ENCODE measurements at regions not wholly inside any gene's neighbourhood (a gene's known extent, or its start where the extent isn't known, plus 50 kb on each side); places are given as distances from the start of the nearest gene placed in this dataset.
"Not testable (repeated sequence)": the region's sequence is repeated elsewhere in the genome, so short reads cannot be mapped to it uniquely, and the experiment has no call there.

DNA sequence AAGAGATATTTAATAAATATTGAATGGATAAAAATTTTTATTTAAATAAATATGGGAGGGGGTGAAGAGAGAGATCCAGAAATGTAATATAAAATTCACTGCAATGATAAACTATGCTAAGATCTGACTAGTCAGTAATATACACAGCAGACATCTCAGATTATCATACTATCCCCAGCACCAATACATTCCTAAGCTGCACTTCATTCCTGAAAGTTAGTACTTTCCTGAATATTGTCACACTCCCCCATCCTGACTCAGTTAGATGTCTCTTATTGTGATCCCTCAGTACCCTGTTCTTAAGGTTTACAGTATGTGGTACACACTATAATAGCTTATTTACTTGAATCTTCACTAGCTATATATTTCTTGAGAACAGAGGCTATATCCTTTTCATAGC, 88.3 kb upstream of the KCNQ5 start:
- no peak for DNase-seq (ENCODE audit: low read depth, low spot score)

- DNase-seq (ENCODE audit: low read depth, low spot score), result no peak
These were observed 87.6 kb upstream of the KCNQ5 start for GRCh38 chr6:72534236-72534635.

DNA sequence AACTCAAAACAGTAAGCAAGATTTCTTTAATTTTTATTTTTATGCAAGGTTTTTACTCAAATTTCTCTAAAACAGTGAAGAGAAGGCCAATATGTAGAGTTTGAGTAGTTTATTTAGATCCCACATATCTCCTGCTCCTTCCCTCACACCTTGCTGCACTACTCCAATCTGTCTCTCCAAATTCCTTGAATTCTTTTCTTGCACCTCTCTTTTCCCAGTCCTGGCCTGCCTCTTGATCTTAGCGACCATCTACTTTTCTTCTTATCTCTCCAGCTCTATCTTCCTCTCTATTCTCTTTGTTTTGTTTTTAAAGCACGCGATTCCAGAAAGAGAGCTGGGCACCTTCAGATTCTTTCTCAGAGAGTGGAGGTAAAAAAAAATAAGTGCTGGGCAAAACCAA, 86.7 kb upstream of the KCNQ5 start:
- peak; percentile 7 for DNase-seq (ENCODE audit: low read depth, low spot score)

GRCh38 chr6:72547020-72547419, 74.8 kb upstream of the KCNQ5 start:
- DNase-seq (ENCODE audit: low read depth, low spot score), result no peak

DNA sequence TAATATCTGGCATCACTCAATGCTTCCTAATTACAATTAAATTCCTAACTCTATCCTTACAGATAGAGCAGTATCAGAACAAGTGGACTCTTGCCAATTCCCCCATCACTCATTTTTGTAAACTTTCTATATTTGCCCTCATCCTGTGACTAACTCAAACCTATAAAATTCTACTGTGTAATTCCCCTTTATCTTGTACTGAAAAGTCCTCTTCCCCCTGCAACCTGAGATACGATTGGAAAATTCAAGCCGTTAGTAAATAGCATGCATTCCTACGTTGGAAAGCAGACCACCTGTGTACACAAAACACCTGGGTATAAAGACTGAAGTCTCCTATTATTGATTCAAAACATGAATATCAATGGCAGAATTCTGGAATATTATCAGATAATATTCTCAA, 70.4 kb upstream of the KCNQ5 start:
- no peak for DNase-seq (ENCODE audit: low read depth, low spot score)

GRCh38 chr6:72552938-72553337, 68.9 kb upstream of the KCNQ5 start:
- no peak for DNase-seq (ENCODE audit: low read depth, low spot score)

GRCh38 chr6:72553531-72554511, 68.0 kb upstream of the KCNQ5 start:
- no peak for DNase-seq (ENCODE audit: low read depth, low spot score)

DNA sequence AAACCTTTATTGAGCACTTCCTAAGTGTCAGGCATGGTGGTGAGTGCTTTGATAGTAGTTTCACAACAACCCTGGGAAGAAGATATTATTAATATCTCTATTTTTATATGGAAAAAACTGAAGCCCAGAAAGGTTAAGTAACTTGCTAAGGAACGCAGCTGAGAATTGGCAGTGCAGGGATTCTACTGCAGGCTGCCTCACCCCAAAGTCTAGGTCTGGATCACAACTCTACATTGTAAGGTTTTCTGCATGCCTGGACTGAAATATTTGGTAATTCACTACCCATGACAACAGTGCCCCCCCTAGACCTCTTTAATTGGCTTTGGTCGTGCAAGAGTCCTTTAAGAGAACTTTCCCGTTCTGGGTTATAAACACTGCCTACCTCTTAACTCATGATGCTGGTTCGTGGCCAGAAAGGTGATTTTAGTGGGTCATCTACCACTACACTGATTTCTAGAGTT, 67.1 kb upstream of the KCNQ5 start:
- no peak for DNase-seq (ENCODE audit: low read depth, low spot score)

- DNase-seq (ENCODE audit: low read depth, low spot score), result no peak
These were observed 62.8 kb upstream of the KCNQ5 start for GRCh38 chr6:72559067-72559466.

DNA sequence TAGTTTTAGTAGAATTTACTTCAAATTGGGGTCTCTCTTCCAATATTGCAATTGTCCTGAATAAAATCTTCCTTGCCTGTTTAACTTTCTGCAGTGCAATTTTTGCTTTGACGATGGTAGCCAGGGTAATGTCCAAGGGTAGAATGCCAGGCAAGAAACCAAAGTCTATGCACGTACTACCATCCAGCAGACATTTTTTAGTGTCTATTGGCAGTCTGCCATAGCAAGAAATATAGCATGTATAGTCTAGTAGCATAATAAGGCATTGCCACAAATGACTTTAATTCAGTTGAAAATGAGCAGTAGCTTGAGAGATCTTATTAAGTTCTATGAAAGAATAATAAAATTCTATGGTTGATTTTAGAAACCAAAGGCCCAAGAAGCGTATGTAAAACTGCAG, 62.3 kb upstream of the KCNQ5 start:
- DNase-seq (ENCODE audit: low read depth, low spot score), result no peak

- DNase-seq (ENCODE audit: low read depth, low spot score), result no peak
These were observed 60.9 kb upstream of the KCNQ5 start for GRCh38 chr6:72560721-72561593.

- DNase-seq (ENCODE audit: low read depth, low spot score), result peak; percentile 5
These were observed 60.2 kb upstream of the KCNQ5 start for GRCh38 chr6:72561629-72562028.

GRCh38 chr6:72564231-72564630, 57.6 kb upstream of the KCNQ5 start:
- DNase-seq (ENCODE audit: low read depth, low spot score), result no peak

GRCh38 chr6:72571993-72572392, 49.9 kb upstream of the KCNQ5 start:
- DNase-seq (ENCODE audit: low read depth, low spot score), result not testable (repeated sequence)
